ENCODE measurements at regions not wholly inside any gene's neighbourhood (a gene's known extent, or its start where the extent isn't known, plus 50 kb on each side); places are given as distances from the start of the nearest gene placed in this dataset.
"Not testable (repeated sequence)": the region's sequence is repeated elsewhere in the genome, so short reads cannot be mapped to it uniquely, and the experiment has no call there.

DNA sequence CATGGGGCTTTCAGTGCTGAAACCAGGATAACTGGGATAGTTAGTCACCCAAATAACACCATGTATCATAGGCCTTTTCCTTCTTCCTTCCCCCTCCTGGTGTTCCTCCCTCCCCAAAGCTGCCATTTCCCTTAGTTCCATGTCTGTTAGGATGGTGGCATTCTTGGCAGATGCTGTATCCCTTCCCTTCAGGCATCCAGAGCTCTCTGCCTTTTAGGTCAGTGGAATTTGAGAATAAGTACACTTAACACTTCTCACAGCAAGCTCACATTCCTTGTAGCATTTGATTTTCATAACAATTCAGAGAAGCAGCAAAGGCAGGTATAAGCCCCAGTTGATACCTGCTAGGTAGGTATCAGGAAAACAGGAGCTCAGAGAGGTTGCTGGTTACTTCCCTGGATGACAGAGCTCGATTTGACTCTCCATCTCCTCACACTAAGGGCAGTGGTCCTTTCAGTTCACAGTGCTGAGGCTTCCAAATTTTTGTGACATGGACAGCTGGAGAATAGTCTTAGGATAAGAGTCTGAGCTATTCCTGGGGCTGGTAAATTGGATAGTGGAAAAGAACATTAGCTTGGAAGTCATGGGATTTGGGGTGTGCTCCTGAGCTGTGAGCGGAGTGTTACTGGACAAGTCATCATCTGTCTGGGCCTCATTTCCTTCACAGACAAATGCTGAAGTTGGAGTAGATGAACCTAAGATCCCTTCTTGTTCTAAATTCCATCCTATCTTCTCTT lies 108.7 kb upstream of the RHOBTB1 start:
- DNase-seq (ENCODE audit: low read depth, low spot score) = no peak

DNA sequence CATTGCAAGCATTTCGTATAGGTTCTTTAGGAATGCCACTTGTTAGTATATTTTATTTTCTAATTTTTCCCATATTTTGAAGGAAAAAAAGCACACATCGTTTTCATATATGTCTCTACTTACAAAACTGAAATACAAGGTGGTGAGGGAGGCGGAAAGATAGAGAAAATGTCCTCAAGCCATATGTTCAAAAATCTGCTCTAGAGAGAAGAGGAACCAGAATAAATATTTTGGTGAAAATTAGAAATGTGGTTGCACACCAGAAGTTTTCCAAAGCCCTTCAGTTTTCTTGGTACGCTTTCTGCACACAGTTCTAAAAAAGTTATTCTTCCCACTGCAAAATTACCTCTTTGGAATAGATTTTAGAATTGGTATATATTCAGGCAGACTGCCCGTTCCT lies 107.4 kb upstream of the RHOBTB1 start:
- in situ Hi-C loops (cut with HindIII; ENCODE audit: low pct_unique_long_range_greater_than_20kb, low sequenced_read_pairs) = no loop called here
- DNase-seq (ENCODE audit: low read depth, low spot score) = no peak

More for the DNA sequence above, 108.7 kb upstream of the RHOBTB1 start:
- in situ Hi-C loops (cut with HindIII; ENCODE audit: low pct_unique_long_range_greater_than_20kb, low sequenced_read_pairs) = no loop called here

DNA sequence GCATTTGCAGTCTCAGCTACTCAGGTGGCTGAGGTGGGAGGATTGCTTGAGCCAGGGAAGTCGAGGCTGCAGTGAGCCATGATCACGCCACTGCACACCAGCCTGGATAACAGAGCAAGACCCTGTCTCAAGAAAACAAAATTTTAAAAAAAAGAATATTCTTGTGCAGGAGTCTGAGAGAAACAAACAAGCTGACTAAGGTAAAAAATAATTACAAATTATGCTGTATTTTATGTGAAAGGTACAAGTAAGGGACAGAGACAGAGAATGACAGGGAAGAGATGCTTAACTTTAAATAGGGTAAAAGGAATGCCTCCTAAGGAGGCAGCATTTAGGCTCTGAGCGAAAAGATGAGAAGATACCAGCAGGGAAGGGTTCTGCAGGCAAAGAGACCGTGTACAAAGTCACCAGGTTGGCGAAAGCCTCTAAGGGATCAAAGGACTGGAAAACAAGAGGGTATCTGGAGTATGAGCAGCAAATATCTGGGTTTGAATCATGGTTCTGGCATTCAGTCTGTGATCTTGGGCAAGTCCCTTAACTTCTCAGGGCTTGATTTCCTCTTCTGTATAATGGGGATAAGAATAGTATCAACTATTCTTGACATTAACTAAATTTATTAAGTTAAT lies 106.2 kb upstream of the RHOBTB1 start:
- in situ Hi-C loops (cut with HindIII; ENCODE audit: low pct_unique_long_range_greater_than_20kb, low sequenced_read_pairs) = no loop called here
- DNase-seq (ENCODE audit: low read depth, low spot score) = no peak

DNA sequence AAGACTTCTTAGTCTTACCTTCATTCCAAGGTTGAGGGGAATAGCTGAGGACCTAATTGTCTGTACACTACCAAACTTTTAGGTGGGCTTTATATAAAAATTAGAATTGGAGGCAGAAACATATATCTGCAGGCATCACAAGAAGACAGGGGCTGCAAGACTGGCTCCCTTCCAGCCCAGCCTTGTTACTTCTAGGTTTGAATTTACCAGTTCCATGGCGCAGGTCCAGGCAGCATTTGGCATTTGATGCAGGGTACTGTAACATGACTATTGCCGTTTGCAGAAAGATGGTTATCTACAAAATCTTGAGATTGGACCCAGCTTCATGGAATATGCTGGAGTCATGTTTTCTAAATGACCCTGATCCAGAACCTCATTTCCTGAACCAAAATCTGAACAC lies 105.4 kb upstream of the RHOBTB1 start:
- in situ Hi-C loops (cut with HindIII; ENCODE audit: low pct_unique_long_range_greater_than_20kb, low sequenced_read_pairs) = no loop called here
- DNase-seq (ENCODE audit: low read depth, low spot score) = no peak

DNA sequence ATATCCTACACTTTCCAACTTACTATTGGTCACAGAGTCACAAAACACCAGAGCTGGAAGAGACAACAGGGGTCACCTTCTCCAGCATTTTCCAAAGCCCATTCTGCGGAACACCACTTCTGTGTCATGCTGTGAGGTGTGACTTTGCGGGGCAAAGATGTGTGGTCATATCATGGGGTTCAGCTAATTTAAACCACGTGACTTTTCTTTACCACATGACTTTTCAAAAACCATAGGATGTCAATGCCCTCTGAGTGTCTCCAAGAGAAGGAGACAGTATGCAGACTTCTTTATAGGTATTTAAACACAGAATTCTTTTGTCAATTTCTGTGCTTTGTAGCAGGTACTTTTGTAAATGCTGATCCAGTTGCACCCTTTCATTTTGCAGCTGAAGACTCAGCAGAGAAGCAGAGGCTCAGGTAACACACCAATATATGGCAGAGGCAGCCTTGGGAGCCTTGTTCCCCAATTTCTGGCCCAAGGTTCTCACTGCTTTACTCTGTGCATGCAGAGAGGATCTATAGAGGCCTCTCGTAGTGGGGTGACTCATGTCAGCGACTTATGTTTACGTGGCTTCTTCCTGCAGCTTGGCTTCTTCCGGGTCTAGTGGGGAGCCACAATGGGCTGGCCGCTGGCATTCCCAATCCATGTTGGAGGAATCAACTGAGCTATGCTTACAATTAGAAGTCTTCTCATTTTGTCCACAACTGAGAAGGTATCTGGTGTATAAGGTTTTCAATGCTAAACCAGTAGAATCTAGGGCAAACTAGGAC lies 104.0 kb upstream of the RHOBTB1 start:
- DNase-seq (ENCODE audit: low read depth, low spot score) = no peak
- in situ Hi-C loops (cut with HindIII; ENCODE audit: low pct_unique_long_range_greater_than_20kb, low sequenced_read_pairs) = no loop called here

DNA sequence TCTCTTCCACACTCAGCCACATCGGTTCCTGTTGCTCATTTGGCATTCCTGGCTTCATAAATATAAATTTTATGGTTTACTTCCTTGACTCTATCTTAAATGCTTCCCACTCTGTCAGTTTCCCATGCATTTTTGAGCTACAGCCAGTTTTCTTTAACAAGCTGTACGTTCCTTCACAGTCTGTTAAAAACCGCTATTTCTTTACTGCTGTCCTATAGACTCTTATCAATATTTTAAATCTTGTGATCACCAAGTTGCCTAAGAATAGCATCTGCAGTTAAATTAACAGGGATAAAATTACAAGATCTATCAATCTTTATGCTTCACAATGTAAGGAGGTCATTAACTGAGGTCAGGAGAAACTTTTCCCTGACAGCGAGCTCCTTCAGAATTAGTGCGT lies 103.1 kb upstream of the RHOBTB1 start:
- in situ Hi-C loops (cut with HindIII; ENCODE audit: low pct_unique_long_range_greater_than_20kb, low sequenced_read_pairs) = no loop called here
- no peak for DNase-seq (ENCODE audit: low read depth, low spot score)

DNA sequence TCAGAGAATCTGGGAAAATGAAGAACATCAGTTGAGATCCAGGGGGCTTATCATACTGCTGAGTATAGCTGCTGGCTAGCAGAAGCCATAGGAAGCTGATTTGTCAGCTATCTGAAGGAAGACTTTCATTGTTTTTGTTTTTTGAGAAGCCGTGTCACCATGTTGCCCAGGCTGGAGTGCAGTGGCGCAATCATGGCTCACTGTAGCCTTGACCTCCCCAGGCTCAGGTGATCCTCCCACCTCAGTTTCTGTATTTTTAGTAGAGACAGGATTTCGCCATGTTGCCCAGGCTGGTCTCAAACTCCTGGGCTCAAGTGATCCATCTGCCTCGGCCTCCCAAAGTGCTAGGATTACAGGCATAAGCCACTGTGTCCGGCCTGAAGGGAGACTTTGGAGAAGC lies 101.5 kb upstream of the RHOBTB1 start:
- in situ Hi-C loops (cut with HindIII; ENCODE audit: low pct_unique_long_range_greater_than_20kb, low sequenced_read_pairs); DNase-seq (ENCODE audit: low read depth, low spot score): not testable (repeated sequence)

DNA sequence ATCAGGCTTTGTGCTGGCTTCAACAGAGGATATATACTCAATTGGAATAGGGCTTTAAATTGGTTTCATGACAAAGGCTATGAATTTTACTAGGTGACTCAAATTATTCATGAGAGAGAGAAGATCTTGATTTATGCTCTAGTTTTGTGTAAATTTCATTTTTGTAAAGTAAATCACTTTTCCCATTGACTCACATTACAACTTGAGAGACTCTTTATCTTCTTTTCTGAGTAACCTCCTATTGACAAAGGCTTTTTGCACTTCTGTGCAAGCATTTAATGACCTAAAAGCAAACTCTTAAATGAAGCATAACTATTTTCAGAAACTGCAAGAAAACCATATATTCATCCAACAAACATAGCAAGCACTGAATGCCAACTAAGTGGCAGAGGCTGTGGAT lies 98.5 kb upstream of the RHOBTB1 start:
- DNase-seq (ENCODE audit: low read depth, low spot score) = no peak
- in situ Hi-C loops (cut with HindIII; ENCODE audit: low pct_unique_long_range_greater_than_20kb, low sequenced_read_pairs) = no loop called here

DNA sequence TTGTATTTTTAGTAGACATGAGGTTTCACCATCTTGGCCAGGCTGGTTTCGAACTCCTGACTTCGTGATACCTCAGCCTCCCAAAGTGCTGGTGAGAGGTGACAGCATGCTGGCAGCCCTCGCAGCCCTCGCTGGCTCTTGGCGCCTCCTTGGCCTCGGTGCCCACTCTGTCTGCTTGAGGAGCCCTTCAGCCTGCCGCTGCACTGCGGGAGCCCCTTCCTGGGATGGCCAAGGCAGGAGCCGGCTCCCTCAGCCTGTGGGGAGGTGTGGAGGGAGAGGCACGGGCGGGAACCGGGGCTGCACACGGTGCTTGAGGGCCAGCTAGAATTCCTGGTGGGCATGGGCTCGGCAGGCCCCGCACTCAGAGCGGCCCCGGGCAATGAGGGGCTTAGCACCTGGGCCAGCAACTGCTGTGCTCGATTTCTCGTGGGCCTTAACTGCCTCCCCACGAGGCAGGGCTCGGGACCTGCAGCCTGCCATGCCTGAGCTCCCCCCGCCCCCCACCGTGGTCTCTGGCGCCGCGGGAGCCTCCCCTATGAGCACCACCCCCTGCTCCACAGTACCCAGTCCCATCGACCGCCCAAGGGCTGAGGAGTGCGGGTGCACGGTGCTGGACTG lies 96.5 kb upstream of the RHOBTB1 start:
- in situ Hi-C loops (cut with HindIII; ENCODE audit: low pct_unique_long_range_greater_than_20kb, low sequenced_read_pairs) = no loop called here
- DNase-seq (ENCODE audit: low read depth, low spot score) = no peak

DNA sequence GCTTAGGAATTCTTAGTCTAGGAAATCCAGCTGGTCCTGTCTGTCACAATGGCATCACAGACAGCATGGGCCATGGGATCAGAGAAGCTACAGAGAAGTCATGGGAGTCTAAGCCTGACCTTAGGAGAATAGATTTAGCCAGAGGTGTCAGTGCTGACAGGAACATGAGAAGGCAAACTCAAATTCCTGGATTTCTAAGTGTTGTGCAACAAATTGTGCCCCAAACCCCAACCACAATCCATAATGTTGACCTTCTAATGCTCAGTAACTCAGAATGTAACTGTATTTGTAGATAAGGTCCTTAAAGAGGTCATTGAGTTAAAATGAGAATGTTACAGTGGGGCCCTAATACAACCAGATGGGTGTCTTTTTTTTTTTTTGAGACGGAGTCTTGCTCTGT lies 95.9 kb upstream of the RHOBTB1 start:
- no peak for DNase-seq (ENCODE audit: low read depth, low spot score)
- in situ Hi-C loops (cut with HindIII; ENCODE audit: low pct_unique_long_range_greater_than_20kb, low sequenced_read_pairs) = no loop called here

DNA sequence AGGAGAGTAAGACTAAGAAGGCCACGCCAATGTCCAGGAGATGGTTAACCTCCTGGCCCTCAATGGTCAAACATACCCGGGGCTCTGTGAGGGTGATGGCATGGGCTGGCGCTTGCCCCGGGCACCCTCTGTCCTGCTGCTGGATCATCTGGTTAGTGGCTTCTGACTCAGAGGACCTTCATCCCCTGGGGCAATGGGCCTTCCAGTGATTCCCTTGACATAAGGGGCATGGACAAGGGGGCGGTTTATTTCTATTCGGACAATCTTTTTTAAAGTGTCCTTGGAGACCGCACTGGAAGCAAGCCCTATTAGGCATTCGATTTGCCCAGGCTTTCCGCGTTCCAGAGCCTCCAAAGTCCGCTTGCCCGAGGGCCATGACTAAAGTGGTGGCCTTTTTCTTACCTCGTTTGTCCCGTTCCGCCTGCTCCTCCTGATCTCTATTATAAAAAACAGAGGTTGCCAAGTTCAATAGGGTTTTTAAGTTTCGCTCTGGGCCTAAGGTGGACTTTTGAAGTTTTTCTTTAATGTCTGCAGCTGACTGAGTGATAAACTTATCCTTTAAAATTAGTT lies 93.4 kb upstream of the RHOBTB1 start:
- in situ Hi-C loops (cut with HindIII; ENCODE audit: low pct_unique_long_range_greater_than_20kb, low sequenced_read_pairs); DNase-seq (ENCODE audit: low read depth, low spot score): not testable (repeated sequence)

DNA sequence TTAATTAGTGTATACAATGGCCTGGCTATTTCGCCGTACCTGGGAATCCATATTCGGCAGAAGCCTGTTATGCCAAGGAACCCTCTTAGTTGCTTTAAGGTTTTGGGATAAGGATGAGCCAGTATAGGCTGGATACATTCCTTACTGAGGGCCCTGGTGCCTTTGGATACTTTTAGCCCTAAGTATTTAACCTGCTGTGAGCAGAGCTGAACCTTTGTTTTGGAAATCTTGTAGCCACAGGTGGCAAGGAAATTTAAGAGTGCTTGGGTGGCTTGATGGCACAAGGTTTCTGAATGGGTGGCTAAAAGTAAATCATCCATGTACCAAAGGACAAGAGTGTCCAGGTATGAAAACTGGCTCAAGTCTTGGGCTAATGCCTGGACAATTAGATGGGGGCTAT lies 92.2 kb upstream of the RHOBTB1 start:
- in situ Hi-C loops (cut with HindIII; ENCODE audit: low pct_unique_long_range_greater_than_20kb, low sequenced_read_pairs) = not testable (repeated sequence)

DNA sequence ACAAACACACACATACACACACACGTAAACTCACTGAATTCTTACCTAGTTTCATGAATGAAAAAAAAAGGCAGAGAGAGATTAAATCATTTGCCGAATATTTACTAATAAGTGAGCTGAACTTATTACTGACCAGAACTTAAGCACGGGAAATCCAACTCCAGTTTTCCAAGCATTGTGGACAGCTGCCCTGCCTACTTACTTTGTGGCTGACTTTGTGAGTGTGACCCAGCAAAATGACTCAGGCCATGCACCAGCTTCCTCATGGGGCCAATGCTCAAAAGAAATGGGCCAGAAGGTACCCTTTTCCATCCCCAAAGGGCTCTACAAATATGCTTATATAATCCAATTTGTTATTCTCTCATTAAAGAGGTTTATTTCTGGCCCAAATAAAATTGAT lies 87.4 kb upstream of the RHOBTB1 start:
- in situ Hi-C loops (cut with HindIII; ENCODE audit: low pct_unique_long_range_greater_than_20kb, low sequenced_read_pairs) = no loop called here
- DNase-seq (ENCODE audit: low read depth, low spot score) = no peak

More for the DNA sequence above, 92.2 kb upstream of the RHOBTB1 start:
- DNase-seq (ENCODE audit: low read depth, low spot score) = not testable (repeated sequence)

DNA sequence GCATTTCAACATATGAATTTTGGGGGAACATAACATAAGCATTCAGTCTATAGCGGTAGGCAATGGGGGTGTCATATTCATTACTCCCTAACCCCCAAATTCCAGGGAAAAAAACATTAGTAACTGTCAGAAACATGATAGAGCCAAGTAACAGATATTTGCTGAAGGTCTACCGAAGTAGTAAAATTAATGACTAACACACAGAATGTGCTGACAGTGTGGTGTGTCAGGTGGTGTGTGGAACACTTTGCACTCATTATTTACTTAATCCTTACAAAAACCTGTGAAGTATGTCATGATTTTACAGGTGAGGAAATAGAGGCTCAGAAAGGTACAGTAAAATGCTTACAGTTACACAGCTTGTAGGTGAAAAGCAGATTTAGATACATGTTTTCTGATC lies 85.4 kb upstream of the RHOBTB1 start:
- DNase-seq (ENCODE audit: low read depth, low spot score) = no peak
- in situ Hi-C loops (cut with HindIII; ENCODE audit: low pct_unique_long_range_greater_than_20kb, low sequenced_read_pairs) = no loop called here

DNA sequence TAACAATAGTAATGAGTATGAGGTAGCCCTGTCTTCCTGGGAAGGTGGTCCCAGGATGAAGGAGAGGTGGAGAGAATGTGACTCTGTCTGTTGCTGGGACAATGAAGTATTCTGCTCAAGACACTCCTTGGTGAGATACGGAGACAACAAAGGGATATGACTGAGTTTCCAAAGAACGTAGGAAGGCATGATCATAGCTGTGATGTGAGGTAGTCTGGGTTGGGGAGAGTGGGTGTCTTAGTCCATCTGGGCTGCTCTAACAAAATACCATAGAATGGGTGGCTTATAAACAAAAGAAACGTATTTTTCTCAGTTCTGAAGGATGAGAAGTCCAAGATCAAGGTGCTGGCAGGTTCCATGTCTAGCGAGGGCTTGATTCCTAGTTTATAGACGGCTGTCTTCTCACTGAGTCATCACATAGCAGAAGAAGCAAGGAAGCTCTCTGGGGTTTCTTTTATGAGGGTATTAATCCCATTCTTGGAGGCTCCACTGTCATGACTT lies 84.9 kb upstream of the RHOBTB1 start:
- no peak for DNase-seq (ENCODE audit: low read depth, low spot score)
- in situ Hi-C loops (cut with HindIII; ENCODE audit: low pct_unique_long_range_greater_than_20kb, low sequenced_read_pairs) = no loop called here

DNA sequence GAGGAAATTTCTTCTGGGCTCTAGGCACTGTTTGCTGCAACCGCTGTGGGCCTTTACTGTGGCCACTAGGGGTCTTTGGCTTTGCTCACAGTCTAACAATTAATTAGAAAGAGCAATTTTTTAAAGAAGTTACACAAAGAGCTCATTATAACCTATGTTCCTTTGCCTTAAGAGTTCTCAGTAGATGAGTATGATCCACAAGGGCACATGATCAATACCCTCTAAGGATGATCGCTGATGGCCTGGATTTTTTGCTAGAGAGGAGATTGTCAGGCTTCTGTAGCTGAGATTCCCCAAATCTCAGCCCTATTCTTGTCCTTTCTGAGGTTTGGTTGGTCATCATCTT lies 80.8 kb upstream of the RHOBTB1 start:
- DNase-seq (ENCODE audit: low read depth, low spot score) = peak; percentile 59
- in situ Hi-C loops (cut with HindIII; ENCODE audit: low pct_unique_long_range_greater_than_20kb, low sequenced_read_pairs) = no loop called here

DNA sequence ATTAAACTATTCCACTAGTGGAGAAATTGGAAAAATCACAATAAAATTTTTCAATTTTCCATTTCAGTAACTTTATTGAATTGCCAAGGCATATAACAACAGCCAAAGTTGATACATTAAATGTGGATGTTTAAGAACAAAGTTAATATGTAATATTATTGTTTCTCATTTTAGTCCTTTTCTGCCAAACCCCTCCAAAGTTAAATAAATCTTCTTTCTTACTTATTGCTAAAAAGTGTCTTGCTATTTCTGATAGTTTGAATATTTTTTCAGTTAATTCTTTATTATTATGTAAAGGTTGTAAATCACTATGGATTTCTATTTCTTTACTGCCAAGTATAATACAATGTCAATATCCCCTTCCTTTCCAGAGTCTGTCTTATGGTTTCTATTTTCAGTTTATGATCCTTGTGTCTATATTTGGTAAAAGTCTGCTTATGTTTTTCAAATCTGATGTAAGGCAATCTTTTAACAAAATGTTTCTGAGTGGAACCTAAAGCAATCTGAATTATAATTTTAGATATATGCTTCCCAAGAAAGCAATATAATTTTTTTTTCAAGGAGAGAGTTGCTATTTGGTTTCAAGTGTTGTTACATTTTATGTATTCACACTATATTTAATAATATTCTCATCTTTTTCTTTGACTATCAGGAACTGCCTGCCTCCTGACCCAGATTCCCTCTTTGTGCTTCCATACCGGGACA lies 80.3 kb upstream of the RHOBTB1 start:
- DNase-seq (ENCODE audit: low read depth, low spot score) = no peak
- in situ Hi-C loops (cut with HindIII; ENCODE audit: low pct_unique_long_range_greater_than_20kb, low sequenced_read_pairs) = no loop called here
